ENCODE measurements at regions not wholly inside any gene's neighbourhood (a gene's known extent, or its start where the extent isn't known, plus 50 kb on each side); places are given as distances from the start of the nearest gene placed in this dataset.

- intact Hi-C loops (cut with DNase I; ENCODE audit: low total_unique reads) = no loop called here
- no peaks in the 10 kb centered on the region for H3K27me3 ChIP-seq
- no peak overlapping the region for H3K27ac ChIP-seq
- no peak for DNase-seq
- no peaks in the 10 kb centered on the region for H3K9me3 ChIP-seq
- H3K4me1 ChIP-seq = peaks cover 0 to 3% (median 0%) of the 10 kb centered on the region in 4 donors
- WGBS, 2 donors (ENCODE audit: low coverage in 1 of 2) = 83 to 86% methylated on average over 7 of the region's 7 CpGs
- H3K4me3 ChIP-seq = no peak overlapping the region
- no peaks in the 10 kb centered on the region for H3K36me3 ChIP-seq
- TF ChIP-seq CTCF (IDR thresholded peaks at IDR 0.05) (no peak), POLR2A (IDR thresholded peaks at IDR 0.05) (no peak), EP300 (IDR thresholded peaks at IDR 0.05; ENCODE audit: low read depth) (no peak), POLR2AphosphoS5 (IDR thresholded peaks at IDR 0.05) (no peak)
- in situ Hi-C loops (cut with MboI; ENCODE audit: low pct_ligation_motif_present in 1 of 4, low pct_unique_long_range_greater_than_20kb in 1 of 4, low sequenced_read_pairs in 3 of 4) = no loop called here
These were observed 560.7 kb upstream of the NOX3 start for GRCh38 chr6:156016186-156016976.

- intact Hi-C loops (cut with DNase I; ENCODE audit: low total_unique reads) (no loop called here), in situ Hi-C loops (cut with MboI; ENCODE audit: low pct_ligation_motif_present in 1 of 4, low pct_unique_long_range_greater_than_20kb in 1 of 4, low sequenced_read_pairs in 3 of 4) (no loop called here)
- Histone ChIP-seq H3K36me3 (no peaks in the 10 kb centered on the region), H3K27me3 (no peaks in the 10 kb centered on the region), H3K27ac (no peak overlapping the region), H3K4me3 (no peak overlapping the region), H3K9me3 (no peaks in the 10 kb centered on the region), H3K4me1 (peaks cover 0 to 3% (median 0%) of the 10 kb centered on the region in 4 donors)
- TF ChIP-seq POLR2AphosphoS5 (IDR thresholded peaks at IDR 0.05) (no peak), POLR2A (IDR thresholded peaks at IDR 0.05) (no peak), EP300 (IDR thresholded peaks at IDR 0.05; ENCODE audit: low read depth) (no peak), CTCF (IDR thresholded peaks at IDR 0.05) (no peak)
- no peak for DNase-seq
- 44 to 81% methylated on average over 4 of the region's 4 CpGs for WGBS, 2 donors (ENCODE audit: low coverage in 1 of 2)
These were observed 557.5 kb upstream of the NOX3 start for GRCh38 chr6:156013155-156013554.

- in situ Hi-C loops (cut with MboI; ENCODE audit: low pct_ligation_motif_present in 1 of 4, low pct_unique_long_range_greater_than_20kb in 1 of 4, low sequenced_read_pairs in 3 of 4) (no loop called here), intact Hi-C loops (cut with DNase I; ENCODE audit: low total_unique reads) (no loop called here)
- no peak for DNase-seq
- Histone ChIP-seq H3K36me3 (no peaks in the 10 kb centered on the region), H3K9me3 (no peaks in the 10 kb centered on the region), H3K4me1 (peaks cover 0 to 3% (median 0%) of the 10 kb centered on the region in 4 donors), H3K27me3 (no peaks in the 10 kb centered on the region), H3K27ac (no peak overlapping the region), H3K4me3 (no peak overlapping the region)
- WGBS, 2 donors (ENCODE audit: low coverage in 1 of 2) = 88 to 100% methylated on average over 1 of the region's 1 CpG
- no peak for TF ChIP-seq EP300 (IDR thresholded peaks at IDR 0.05; ENCODE audit: low read depth)
These were observed 554.0 kb upstream of the NOX3 start for GRCh38 chr6:156009656-156010055.

GRCh38 chr6:156004796-156005195 lies 549.2 kb upstream of the NOX3 start:
- in situ Hi-C loops (cut with MboI; ENCODE audit: low pct_ligation_motif_present in 1 of 4, low pct_unique_long_range_greater_than_20kb in 1 of 4, low sequenced_read_pairs in 3 of 4) = no loop called here
- Histone ChIP-seq H3K27ac (no peak overlapping the region), H3K4me1 (no peaks in the 10 kb centered on the region), H3K9me3 (no peaks in the 10 kb centered on the region), H3K36me3 (no peaks in the 10 kb centered on the region), H3K4me3 (no peak overlapping the region), H3K27me3 (no peaks in the 10 kb centered on the region)
- WGBS, 2 donors (ENCODE audit: low coverage in 1 of 2) = 80 to 86% methylated on average over 2 of the region's 2 CpGs
- intact Hi-C loops (cut with DNase I; ENCODE audit: low total_unique reads) = no loop called here
- no peak for TF ChIP-seq CTCF (IDR thresholded peaks at IDR 0.05)
- TF ChIP-seq POLR2A (IDR thresholded peaks at IDR 0.05) = no peak
- no peak for TF ChIP-seq POLR2AphosphoS5 (IDR thresholded peaks at IDR 0.05)
- TF ChIP-seq EP300 (IDR thresholded peaks at IDR 0.05; ENCODE audit: low read depth) = no peak
- DNase-seq = no peak

GRCh38 chr6:155996151-155996550 lies 540.5 kb upstream of the NOX3 start:
- no peak overlapping the region for H3K27ac ChIP-seq
- H3K9me3 ChIP-seq = no peaks in the 10 kb centered on the region
- TF ChIP-seq CTCF (IDR thresholded peaks at IDR 0.05) (no peak), POLR2A (IDR thresholded peaks at IDR 0.05) (no peak), EP300 (IDR thresholded peaks at IDR 0.05; ENCODE audit: low read depth) (no peak), POLR2AphosphoS5 (IDR thresholded peaks at IDR 0.05) (no peak)
- intact Hi-C loops (cut with DNase I; ENCODE audit: low total_unique reads) (no loop called here), in situ Hi-C loops (cut with MboI; ENCODE audit: low pct_ligation_motif_present in 1 of 4, low pct_unique_long_range_greater_than_20kb in 1 of 4, low sequenced_read_pairs in 3 of 4) (no loop called here)
- no peaks in the 10 kb centered on the region for H3K4me1 ChIP-seq
- no peaks in the 10 kb centered on the region for H3K27me3 ChIP-seq
- no peak for DNase-seq
- WGBS, 2 donors (ENCODE audit: low coverage in 1 of 2) = 86 to 96% methylated on average over 1 of the region's 1 CpG
- H3K4me3 ChIP-seq = no peak overlapping the region
- no peaks in the 10 kb centered on the region for H3K36me3 ChIP-seq
